Glutamatergic neuron (in vitro differentiated cells): ENCODE measurements at regions not wholly inside any gene's neighbourhood (a gene's known extent, or its start where the extent isn't known, plus 50 kb on each side); places are given as distances from the start of the nearest gene placed in this dataset.
"Not testable (repeated sequence)": the region's sequence is repeated elsewhere in the genome, so short reads cannot be mapped to it uniquely, and the experiment has no call there.

ENCODE experiments used
- DNase-seq: peaks from one replicate; pipeline ENCODE4 v3.0.0; 2022
- H3K27ac Mint-ChIP-seq: one replicate; pipeline ENCODE4 v1.8.0; 2020; ENCODE audit warnings: mild to moderate bottlenecking, mixed read lengths, inconsistent platforms; ENCODE audit not compliant: unreplicated experiment
- H3K27me3 Mint-ChIP-seq: one replicate; pipeline ENCODE4 v1.8.0; 2020; ENCODE audit warnings: mild to moderate bottlenecking, moderate library complexity, mixed read lengths, inconsistent platforms; ENCODE audit not compliant: unreplicated experiment
- H3K36me3 Mint-ChIP-seq: one replicate; pipeline ENCODE4 v1.8.0; 2020; ENCODE audit warnings: mild to moderate bottlenecking, mixed read lengths, inconsistent platforms; ENCODE audit not compliant: unreplicated experiment
- H3K4me1 Mint-ChIP-seq: one replicate; pipeline ENCODE4 v1.8.0; 2020; ENCODE audit warnings: mild to moderate bottlenecking, low read depth, mixed read lengths, inconsistent platforms; ENCODE audit not compliant: unreplicated experiment
- H3K4me3 Mint-ChIP-seq: one replicate; pipeline ENCODE4 v1.8.0; 2020; ENCODE audit warnings: mild to moderate bottlenecking, mixed read lengths, inconsistent platforms; ENCODE audit not compliant: unreplicated experiment
- H3K9me3 Mint-ChIP-seq: one replicate; pipeline ENCODE4 v1.8.0; 2020; ENCODE audit warnings: mild to moderate bottlenecking, moderate library complexity, mixed read lengths, inconsistent platforms; ENCODE audit not compliant: unreplicated experiment
- TF ChIP-seq, protein P1 (sequence below): fragments of 200-600 bp; sonication (generic); IDR thresholded peaks from one replicate; pipeline ENCODE4 v1.5.0; 2021; ENCODE audit not compliant: partially characterized antibody, unreplicated experiment

GRCh38 chr2:185417688-185418087 lies 320.9 kb upstream of the FSIP2 start:
- Mint-ChIP-seq H3K27ac (no peak overlapping the region), H3K36me3 (peaks cover 5% of the 10 kb centered on the region), H3K4me3 (no peak overlapping the region), H3K27me3 (no peaks in the 10 kb centered on the region), H3K4me1 (no peaks in the 10 kb centered on the region), H3K9me3 (peaks cover 6% of the 10 kb centered on the region)
- DNase-seq, result no peak
- TF ChIP-seq, protein P1, sequence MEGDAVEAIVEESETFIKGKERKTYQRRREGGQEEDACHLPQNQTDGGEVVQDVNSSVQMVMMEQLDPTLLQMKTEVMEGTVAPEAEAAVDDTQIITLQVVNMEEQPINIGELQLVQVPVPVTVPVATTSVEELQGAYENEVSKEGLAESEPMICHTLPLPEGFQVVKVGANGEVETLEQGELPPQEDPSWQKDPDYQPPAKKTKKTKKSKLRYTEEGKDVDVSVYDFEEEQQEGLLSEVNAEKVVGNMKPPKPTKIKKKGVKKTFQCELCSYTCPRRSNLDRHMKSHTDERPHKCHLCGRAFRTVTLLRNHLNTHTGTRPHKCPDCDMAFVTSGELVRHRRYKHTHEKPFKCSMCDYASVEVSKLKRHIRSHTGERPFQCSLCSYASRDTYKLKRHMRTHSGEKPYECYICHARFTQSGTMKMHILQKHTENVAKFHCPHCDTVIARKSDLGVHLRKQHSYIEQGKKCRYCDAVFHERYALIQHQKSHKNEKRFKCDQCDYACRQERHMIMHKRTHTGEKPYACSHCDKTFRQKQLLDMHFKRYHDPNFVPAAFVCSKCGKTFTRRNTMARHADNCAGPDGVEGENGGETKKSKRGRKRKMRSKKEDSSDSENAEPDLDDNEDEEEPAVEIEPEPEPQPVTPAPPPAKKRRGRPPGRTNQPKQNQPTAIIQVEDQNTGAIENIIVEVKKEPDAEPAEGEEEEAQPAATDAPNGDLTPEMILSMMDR, result no peak

- not testable (repeated sequence) for H3K27me3 Mint-ChIP-seq, H3K4me1 Mint-ChIP-seq, H3K36me3 Mint-ChIP-seq, H3K9me3 Mint-ChIP-seq
- peak; percentile 77 for DNase-seq
- Mint-ChIP-seq H3K27ac (peak overlapping the region; percentile 97), H3K4me3 (peak overlapping the region; percentile 91)
Observed at GRCh38 chr2:185424958-185425629, 313.5 kb upstream of the FSIP2 start.

GRCh38 chr2:185428000-185428399 lies 310.6 kb upstream of the FSIP2 start:
- H3K27ac Mint-ChIP-seq, result peak overlapping the region; percentile 69
- TF ChIP-seq, protein P1, result no peak
- peaks cover 11% of the 10 kb centered on the region for H3K36me3 Mint-ChIP-seq
- H3K9me3 Mint-ChIP-seq, result no peaks in the 10 kb centered on the region
- DNase-seq, result no peak
- H3K4me1 Mint-ChIP-seq, result peaks cover 12% of the 10 kb centered on the region
- H3K27me3 Mint-ChIP-seq, result no peaks in the 10 kb centered on the region
- peak overlapping the region; percentile 92 for H3K4me3 Mint-ChIP-seq

DNA sequence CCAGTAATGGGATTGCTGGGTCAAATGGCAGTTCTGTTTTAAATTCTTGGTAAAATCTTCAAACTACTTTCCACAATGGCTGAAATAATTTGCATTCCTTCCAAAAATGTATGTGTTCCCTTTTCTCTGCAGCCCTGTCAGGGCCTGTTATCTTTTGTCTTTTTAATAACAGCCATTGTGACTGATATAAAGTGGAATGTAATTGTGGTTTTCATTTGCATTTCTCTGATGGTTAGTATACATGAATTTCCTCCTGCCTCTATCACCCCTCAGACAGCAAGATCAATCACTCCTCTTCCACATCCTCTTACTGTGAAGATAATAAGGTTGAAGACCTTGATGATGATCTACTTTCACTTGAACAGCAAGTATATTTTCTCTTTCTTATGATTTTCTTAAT lies 304.8 kb upstream of the FSIP2 start:
- peaks cover 3% of the 10 kb centered on the region for H3K9me3 Mint-ChIP-seq
- DNase-seq, result no peak
- H3K4me1 Mint-ChIP-seq, result peaks cover 21% of the 10 kb centered on the region
- no peak overlapping the region for H3K27ac Mint-ChIP-seq
- no peak overlapping the region for H3K4me3 Mint-ChIP-seq
- no peaks in the 10 kb centered on the region for H3K27me3 Mint-ChIP-seq
- H3K36me3 Mint-ChIP-seq, result peaks cover 5% of the 10 kb centered on the region
- TF ChIP-seq, protein P1, result no peak

- peak overlapping the region; percentile 16 for H3K27ac Mint-ChIP-seq
- peaks cover 3% of the 10 kb centered on the region for H3K9me3 Mint-ChIP-seq
- DNase-seq, result no peak
- no peaks in the 10 kb centered on the region for H3K27me3 Mint-ChIP-seq
- H3K36me3 Mint-ChIP-seq, result no peaks in the 10 kb centered on the region
- H3K4me3 Mint-ChIP-seq, result no peak overlapping the region
- H3K4me1 Mint-ChIP-seq, result peaks cover 21% of the 10 kb centered on the region
- TF ChIP-seq, protein P1, result no peak
Observed at GRCh38 chr2:185436787-185437372, 301.7 kb upstream of the FSIP2 start.
